ENCODE measurements at regions not wholly inside any gene's neighbourhood (a gene's known extent, or its start where the extent isn't known, plus 50 kb on each side); places are given as distances from the start of the nearest gene placed in this dataset.

DNA sequence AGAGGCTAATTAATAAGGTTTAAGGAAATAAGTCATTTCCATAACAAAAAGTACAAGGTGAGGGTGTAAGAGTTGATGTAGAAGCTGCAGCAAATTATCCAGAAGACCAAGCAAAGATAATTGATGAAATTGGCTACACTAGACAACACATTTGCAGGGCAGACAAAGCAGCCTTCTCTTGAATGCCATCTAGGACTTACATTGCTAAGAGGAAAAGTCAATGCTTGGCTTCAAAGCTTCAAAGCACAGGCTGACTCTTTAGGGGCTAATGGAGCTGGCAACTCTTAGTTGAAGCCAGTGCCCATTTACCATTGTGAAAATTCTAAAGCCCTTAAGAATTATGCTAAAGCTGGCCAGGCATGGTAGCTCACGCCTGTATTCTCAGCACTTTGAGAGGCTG lies 728.6 kb upstream of the KLHL29 start:
- TF ChIP-seq, protein P1, sequence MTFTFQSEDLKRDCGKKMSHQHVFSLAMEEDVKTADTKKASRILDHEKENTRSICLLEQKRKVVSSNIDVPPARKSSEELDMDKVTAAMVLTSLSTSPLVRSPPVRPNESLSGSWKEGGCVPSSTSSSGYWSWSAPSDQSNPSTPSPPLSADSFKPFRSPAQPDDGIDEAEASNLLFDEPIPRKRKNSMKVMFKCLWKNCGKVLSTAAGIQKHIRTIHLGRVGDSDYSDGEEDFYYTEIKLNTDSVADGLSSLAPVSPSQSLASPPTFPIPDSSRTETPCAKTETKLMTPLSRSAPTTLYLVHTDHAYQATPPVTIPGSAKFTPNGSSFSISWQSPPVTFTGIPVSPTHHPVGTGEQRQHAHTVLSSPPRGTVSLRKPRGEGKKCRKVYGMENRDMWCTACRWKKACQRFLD (tag by site-specific recombination; IDR thresholded peaks at IDR 0.05) = no peak
- TF ChIP-seq ZNF311 (tag by site-specific recombination; IDR thresholded peaks at IDR 0.05; ENCODE audit: borderline replicate concordance) = no peak
- TF ChIP-seq GFI1B (tag by site-specific recombination; IDR thresholded peaks at IDR 0.05) = no peak
- TF ChIP-seq, protein P2, sequence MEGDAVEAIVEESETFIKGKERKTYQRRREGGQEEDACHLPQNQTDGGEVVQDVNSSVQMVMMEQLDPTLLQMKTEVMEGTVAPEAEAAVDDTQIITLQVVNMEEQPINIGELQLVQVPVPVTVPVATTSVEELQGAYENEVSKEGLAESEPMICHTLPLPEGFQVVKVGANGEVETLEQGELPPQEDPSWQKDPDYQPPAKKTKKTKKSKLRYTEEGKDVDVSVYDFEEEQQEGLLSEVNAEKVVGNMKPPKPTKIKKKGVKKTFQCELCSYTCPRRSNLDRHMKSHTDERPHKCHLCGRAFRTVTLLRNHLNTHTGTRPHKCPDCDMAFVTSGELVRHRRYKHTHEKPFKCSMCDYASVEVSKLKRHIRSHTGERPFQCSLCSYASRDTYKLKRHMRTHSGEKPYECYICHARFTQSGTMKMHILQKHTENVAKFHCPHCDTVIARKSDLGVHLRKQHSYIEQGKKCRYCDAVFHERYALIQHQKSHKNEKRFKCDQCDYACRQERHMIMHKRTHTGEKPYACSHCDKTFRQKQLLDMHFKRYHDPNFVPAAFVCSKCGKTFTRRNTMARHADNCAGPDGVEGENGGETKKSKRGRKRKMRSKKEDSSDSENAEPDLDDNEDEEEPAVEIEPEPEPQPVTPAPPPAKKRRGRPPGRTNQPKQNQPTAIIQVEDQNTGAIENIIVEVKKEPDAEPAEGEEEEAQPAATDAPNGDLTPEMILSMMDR (tag by site-specific recombination; IDR thresholded peaks at IDR 0.05) = no peak
- TF ChIP-seq ZNF549 (tag by site-specific recombination; IDR thresholded peaks at IDR 0.05) = no peak
- no peak for TF ChIP-seq ZNF146 (tag by site-specific recombination; IDR thresholded peaks at IDR 0.05)
- TF ChIP-seq ZFP37 (tag by site-specific recombination; IDR thresholded peaks at IDR 0.05) = no peak
- TF ChIP-seq, protein P3, sequence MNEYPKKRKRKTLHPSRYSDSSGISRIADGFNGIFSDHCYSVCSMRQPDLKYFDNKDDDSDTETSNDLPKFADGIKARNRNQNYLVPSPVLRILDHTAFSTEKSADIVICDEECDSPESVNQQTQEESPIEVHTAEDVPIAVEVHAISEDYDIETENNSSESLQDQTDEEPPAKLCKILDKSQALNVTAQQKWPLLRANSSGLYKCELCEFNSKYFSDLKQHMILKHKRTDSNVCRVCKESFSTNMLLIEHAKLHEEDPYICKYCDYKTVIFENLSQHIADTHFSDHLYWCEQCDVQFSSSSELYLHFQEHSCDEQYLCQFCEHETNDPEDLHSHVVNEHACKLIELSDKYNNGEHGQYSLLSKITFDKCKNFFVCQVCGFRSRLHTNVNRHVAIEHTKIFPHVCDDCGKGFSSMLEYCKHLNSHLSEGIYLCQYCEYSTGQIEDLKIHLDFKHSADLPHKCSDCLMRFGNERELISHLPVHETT (tag by site-specific recombination; IDR thresholded peaks at IDR 0.05) = no peak
- no peak for TF ChIP-seq ZNF580 (tag by site-specific recombination; IDR thresholded peaks at IDR 0.05)
- TF ChIP-seq REST (tag by site-specific recombination; IDR thresholded peaks at IDR 0.05) = no peak
- no peak for TF ChIP-seq ZNF433 (tag by site-specific recombination; IDR thresholded peaks at IDR 0.05; ENCODE audit: low read depth)
- TF ChIP-seq, protein P4, sequence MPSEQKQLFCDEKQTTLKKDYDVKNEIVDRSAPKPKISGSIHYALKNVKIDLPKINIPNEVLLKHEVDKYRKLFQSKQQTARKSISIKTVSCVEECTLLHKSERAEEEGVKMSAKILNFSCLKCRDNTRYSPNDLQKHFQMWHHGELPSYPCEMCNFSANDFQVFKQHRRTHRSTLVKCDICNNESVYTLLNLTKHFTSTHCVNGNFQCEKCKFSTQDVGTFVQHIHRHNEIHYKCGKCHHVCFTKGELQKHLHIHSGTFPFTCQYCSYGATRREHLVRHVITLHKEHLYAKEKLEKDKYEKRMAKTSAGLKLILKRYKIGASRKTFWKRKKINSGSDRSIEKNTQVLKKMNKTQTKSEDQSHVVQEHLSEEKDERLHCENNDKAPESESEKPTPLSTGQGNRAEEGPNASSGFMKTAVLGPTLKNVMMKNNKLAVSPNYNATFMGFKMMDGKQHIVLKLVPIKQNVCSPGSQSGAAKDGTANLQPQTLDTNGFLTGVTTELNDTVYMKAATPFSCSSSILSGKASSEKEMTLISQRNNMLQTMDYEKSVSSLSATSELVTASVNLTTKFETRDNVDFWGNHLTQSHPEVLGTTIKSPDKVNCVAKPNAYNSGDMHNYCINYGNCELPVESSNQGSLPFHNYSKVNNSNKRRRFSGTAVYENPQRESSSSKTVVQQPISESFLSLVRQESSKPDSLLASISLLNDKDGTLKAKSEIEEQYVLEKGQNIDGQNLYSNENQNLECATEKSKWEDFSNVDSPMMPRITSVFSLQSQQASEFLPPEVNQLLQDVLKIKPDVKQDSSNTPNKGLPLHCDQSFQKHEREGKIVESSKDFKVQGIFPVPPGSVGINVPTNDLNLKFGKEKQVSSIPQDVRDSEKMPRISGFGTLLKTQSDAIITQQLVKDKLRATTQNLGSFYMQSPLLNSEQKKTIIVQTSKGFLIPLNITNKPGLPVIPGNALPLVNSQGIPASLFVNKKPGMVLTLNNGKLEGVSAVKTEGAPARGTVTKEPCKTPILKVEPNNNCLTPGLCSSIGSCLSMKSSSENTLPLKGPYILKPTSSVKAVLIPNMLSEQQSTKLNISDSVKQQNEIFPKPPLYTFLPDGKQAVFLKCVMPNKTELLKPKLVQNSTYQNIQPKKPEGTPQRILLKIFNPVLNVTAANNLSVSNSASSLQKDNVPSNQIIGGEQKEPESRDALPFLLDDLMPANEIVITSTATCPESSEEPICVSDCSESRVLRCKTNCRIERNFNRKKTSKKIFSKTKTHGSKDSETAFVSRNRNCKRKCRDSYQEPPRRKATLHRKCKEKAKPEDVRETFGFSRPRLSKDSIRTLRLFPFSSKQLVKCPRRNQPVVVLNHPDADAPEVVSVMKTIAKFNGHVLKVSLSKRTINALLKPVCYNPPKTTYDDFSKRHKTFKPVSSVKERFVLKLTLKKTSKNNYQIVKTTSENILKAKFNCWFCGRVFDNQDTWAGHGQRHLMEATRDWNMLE (tag by site-specific recombination; conservative IDR thresholded peaks at IDR 0.05; ENCODE audit: low read depth) = no peak
- no peak for TF ChIP-seq ZNF274 (IDR thresholded peaks at IDR 0.05; ENCODE audit: low read length)
- TF ChIP-seq ZNF274 (tag by site-specific recombination; IDR thresholded peaks at IDR 0.05; ENCODE audit: borderline replicate concordance) = no peak
- no peak for TF ChIP-seq ZNF362 (tag by site-specific recombination; IDR thresholded peaks at IDR 0.05)

Data from HEK293 (cell line).